ENCODE measurements at regions not wholly inside any gene's neighbourhood (a gene's known extent, or its start where the extent isn't known, plus 50 kb on each side); places are given as distances from the start of the nearest gene placed in this dataset.

DNA sequence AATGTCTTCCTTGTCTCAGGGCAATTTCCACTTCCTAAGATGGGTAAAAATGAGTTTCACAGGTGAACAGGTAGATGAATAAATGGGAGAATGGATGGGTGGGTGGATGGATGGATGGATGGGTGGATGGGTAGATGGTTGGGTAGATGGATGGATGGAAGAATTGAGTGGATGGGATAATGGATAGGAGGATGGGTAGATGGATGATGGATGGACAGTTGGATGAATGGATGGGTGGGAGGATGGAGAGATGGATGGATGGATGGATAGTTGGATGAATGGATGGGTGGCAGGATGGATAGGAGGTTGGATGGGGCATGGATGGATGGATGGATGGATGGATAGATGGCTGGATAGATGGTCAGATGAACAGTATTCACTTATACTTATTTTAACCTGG, 90.9 kb downstream of the LRRC30 start:
- ChIA-PET CTCF (no interaction called here), POLR2A (no interaction called here)
- Mint-ChIP-seq H3K4me3 (ENCODE audit: unreplicated experiment) (no peak overlapping the region), H3K27me3 (ENCODE audit: insufficient read depth, unreplicated experiment) (no peaks in the 10 kb centered on the region), H3K27ac (ENCODE audit: low read depth, unreplicated experiment) (no peak overlapping the region), H3K9me3 (ENCODE audit: unreplicated experiment) (peaks cover 7% of the 10 kb centered on the region), H3K36me3 (ENCODE audit: insufficient read depth, unreplicated experiment) (no peaks in the 10 kb centered on the region), H3K4me1 (ENCODE audit: insufficient read depth, unreplicated experiment) (peaks cover 27% of the 10 kb centered on the region)
- TF ChIP-seq, protein P1, sequence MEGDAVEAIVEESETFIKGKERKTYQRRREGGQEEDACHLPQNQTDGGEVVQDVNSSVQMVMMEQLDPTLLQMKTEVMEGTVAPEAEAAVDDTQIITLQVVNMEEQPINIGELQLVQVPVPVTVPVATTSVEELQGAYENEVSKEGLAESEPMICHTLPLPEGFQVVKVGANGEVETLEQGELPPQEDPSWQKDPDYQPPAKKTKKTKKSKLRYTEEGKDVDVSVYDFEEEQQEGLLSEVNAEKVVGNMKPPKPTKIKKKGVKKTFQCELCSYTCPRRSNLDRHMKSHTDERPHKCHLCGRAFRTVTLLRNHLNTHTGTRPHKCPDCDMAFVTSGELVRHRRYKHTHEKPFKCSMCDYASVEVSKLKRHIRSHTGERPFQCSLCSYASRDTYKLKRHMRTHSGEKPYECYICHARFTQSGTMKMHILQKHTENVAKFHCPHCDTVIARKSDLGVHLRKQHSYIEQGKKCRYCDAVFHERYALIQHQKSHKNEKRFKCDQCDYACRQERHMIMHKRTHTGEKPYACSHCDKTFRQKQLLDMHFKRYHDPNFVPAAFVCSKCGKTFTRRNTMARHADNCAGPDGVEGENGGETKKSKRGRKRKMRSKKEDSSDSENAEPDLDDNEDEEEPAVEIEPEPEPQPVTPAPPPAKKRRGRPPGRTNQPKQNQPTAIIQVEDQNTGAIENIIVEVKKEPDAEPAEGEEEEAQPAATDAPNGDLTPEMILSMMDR (IDR thresholded peaks at IDR 0.05; ENCODE audit: unreplicated experiment): no peak
- BruUV-seq (replicated peaks): no TSS peak
- intact Hi-C loops (cut with micrococcal nuclease): no loop called here
- DNase-seq (ENCODE audit: unreplicated experiment): no peak

DNA sequence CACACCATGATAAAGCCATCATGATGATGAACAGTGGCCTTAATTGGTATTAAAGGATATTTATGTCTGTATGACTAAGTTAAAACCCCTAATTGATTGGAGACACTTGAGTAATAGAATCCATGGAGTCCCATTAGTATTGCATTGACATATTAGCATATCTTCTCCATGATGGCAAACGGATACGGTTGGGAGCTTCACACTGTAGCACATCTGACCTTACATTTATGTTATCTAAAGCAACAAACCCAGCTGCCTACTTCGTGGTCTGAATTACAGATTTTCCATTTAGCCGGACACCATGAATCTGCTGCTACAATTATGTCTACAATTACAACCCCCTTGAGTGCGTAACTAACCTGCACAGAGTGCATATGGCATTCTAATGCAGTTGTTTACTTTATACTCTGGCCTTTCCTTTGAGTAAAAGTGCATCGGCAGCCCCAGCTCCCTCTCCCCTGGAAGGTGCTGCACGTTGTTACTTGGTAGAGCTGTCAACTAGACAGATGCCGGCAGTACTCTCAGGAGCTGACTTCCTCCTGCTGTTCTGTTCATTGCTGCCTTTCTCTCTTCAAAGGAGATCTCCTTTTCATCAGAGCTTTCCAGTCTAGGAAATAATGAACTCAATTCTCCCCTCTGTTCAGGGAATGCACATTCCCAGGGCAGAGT, 92.1 kb downstream of the LRRC30 start:
- no peaks in the 10 kb centered on the region for H3K36me3 Mint-ChIP-seq (ENCODE audit: insufficient read depth, unreplicated experiment)
- TF ChIP-seq, protein P1 (IDR thresholded peaks at IDR 0.05; ENCODE audit: unreplicated experiment): no peak
- H3K27me3 Mint-ChIP-seq (ENCODE audit: insufficient read depth, unreplicated experiment): no peaks in the 10 kb centered on the region
- no peak for DNase-seq (ENCODE audit: unreplicated experiment)
- ChIA-PET CTCF (interaction anchor here (1.0 to 1.6 kb wide), 2 partner anchors 21 to 50 kb away, joined by 4 to 6 read pairs; no protein-coding TSS in a partner anchor), POLR2A (interaction anchor here (0.6 to 1.0 kb wide), 3 partner anchors 50 to 95 kb away, joined by 3 read pairs; no protein-coding TSS in a partner anchor)
- H3K4me1 Mint-ChIP-seq (ENCODE audit: insufficient read depth, unreplicated experiment): peaks cover 19% of the 10 kb centered on the region
- intact Hi-C loops (cut with micrococcal nuclease): no loop called here
- BruUV-seq (replicated peaks): no TSS peak
- no peak overlapping the region for H3K4me3 Mint-ChIP-seq (ENCODE audit: unreplicated experiment)
- no peak overlapping the region for H3K27ac Mint-ChIP-seq (ENCODE audit: low read depth, unreplicated experiment)
- peaks cover 7% of the 10 kb centered on the region for H3K9me3 Mint-ChIP-seq (ENCODE audit: unreplicated experiment)

- Mint-ChIP-seq H3K4me1 (ENCODE audit: insufficient read depth, unreplicated experiment) (peaks cover 23% of the 10 kb centered on the region), H3K4me3 (ENCODE audit: unreplicated experiment) (no peak overlapping the region), H3K9me3 (ENCODE audit: unreplicated experiment) (peaks cover 7% of the 10 kb centered on the region), H3K27me3 (ENCODE audit: insufficient read depth, unreplicated experiment) (no peaks in the 10 kb centered on the region), H3K27ac (ENCODE audit: low read depth, unreplicated experiment) (peak overlapping the region; percentile 43), H3K36me3 (ENCODE audit: insufficient read depth, unreplicated experiment) (no peaks in the 10 kb centered on the region)
- ChIA-PET POLR2A (interaction anchor here (1.7 kb wide), 1 partner anchor 19 kb away, joined by 3 read pairs; no protein-coding TSS in a partner anchor), CTCF (interaction anchor here (0.6 to 0.8 kb wide), 2 partner anchors 51 to 86 kb away, joined by 3 to 4 read pairs; no protein-coding TSS in a partner anchor)
- peak; percentile 65 for DNase-seq (ENCODE audit: unreplicated experiment)
- no TSS peak for BruUV-seq (replicated peaks)
- TF ChIP-seq, protein P1 (IDR thresholded peaks at IDR 0.05; ENCODE audit: unreplicated experiment): no peak
- intact Hi-C loops (cut with micrococcal nuclease): no loop called here
Observed at GRCh38 chr18:7325126-7325430, 94.2 kb downstream of the LRRC30 start.

DNA sequence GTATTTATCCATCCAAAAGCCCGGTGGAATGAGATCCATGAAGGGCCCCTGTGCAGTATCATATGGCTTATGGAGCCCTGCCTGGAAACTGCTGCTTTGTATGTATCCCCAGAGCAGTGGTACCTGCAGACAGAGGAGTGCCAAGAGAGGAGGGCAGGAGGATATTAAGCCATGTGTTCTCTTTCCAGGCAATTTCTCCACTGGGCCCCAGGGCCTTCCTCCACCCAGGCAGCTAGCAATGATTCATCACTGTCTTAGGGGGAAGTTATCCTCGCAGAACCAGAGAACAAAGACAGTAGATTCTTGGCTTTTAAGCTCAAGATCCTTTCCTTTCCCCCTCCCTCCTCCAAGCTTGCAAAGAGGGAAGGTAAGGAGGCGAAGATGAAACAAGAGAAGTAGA, 98.1 kb downstream of the LRRC30 start:
- Mint-ChIP-seq H3K27me3 (ENCODE audit: insufficient read depth, unreplicated experiment) (no peaks in the 10 kb centered on the region), H3K36me3 (ENCODE audit: insufficient read depth, unreplicated experiment) (no peaks in the 10 kb centered on the region), H3K4me1 (ENCODE audit: insufficient read depth, unreplicated experiment) (peaks cover 27% of the 10 kb centered on the region), H3K9me3 (ENCODE audit: unreplicated experiment) (no peaks in the 10 kb centered on the region), H3K27ac (ENCODE audit: low read depth, unreplicated experiment) (no peak overlapping the region), H3K4me3 (ENCODE audit: unreplicated experiment) (no peak overlapping the region)
- BruUV-seq (replicated peaks): no TSS peak
- TF ChIP-seq, protein P1 (IDR thresholded peaks at IDR 0.05; ENCODE audit: unreplicated experiment): no peak
- ChIA-PET CTCF (interaction anchor here (1.8 kb wide), 1 partner anchor 238 kb away, joined by 5 read pairs; the partner anchor contains the start of gene PTPRM), POLR2A (interaction anchor here (0.6 kb wide), 1 partner anchor 86 kb away, joined by 3 read pairs; no protein-coding TSS in a partner anchor)
- peak; percentile 69 for DNase-seq (ENCODE audit: unreplicated experiment)
- intact Hi-C loops (cut with micrococcal nuclease): no loop called here
